ENCODE measurements at regions not wholly inside any gene's neighbourhood (a gene's known extent, or its start where the extent isn't known, plus 50 kb on each side); places are given as distances from the start of the nearest gene placed in this dataset.

DNA sequence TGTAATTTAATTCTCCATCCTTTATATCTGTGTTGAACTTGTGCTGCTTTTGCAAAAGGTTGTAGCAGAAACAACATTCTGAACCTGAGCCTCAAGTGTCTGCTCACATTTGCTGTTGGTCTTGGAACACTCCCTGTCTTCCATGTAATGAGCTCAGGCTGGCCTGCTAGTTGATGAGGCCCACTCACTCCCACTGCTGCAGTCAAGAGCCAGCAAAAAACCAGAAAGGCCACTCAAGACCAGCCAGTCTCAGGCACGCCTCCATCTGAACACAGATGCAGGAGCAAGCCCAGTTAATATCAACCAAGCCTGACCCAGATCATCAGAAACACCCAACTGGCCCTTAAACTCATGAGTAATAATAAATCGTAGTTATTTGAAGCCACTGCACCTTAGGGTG, 342.2 kb upstream of the NFIA start:
- TF ChIP-seq ZFP3 (tag by site-specific recombination; IDR thresholded peaks at IDR 0.05; ENCODE audit: low read depth) (no peak), ZNF76 (tag by site-specific recombination; IDR thresholded peaks at IDR 0.05; ENCODE audit: borderline replicate concordance, low read depth) (no peak), YY1 (tag by site-specific recombination; IDR thresholded peaks at IDR 0.05) (no peak), ZNF140 (tag by site-specific recombination; IDR thresholded peaks at IDR 0.05) (no peak), SCRT1 (tag by site-specific recombination; IDR thresholded peaks at IDR 0.05; ENCODE audit: borderline replicate concordance) (no peak), KLF1 (tag by site-specific recombination; IDR thresholded peaks at IDR 0.05) (no peak), ZNF24 (tag by site-specific recombination; IDR thresholded peaks at IDR 0.05) (no peak), ZNF311 (tag by site-specific recombination; IDR thresholded peaks at IDR 0.05; ENCODE audit: borderline replicate concordance) (no peak), ZNF629 (tag by site-specific recombination; IDR thresholded peaks at IDR 0.05) (no peak), REST (tag by site-specific recombination; IDR thresholded peaks at IDR 0.05) (no peak), ZNF274 (IDR thresholded peaks at IDR 0.05; ENCODE audit: low read length) (no peak), ZNF274 (tag by site-specific recombination; IDR thresholded peaks at IDR 0.05; ENCODE audit: borderline replicate concordance) (no peak), ZBTB1 (tag by site-specific recombination; IDR thresholded peaks at IDR 0.05) (no peak)
- TF ChIP-seq, protein P1, sequence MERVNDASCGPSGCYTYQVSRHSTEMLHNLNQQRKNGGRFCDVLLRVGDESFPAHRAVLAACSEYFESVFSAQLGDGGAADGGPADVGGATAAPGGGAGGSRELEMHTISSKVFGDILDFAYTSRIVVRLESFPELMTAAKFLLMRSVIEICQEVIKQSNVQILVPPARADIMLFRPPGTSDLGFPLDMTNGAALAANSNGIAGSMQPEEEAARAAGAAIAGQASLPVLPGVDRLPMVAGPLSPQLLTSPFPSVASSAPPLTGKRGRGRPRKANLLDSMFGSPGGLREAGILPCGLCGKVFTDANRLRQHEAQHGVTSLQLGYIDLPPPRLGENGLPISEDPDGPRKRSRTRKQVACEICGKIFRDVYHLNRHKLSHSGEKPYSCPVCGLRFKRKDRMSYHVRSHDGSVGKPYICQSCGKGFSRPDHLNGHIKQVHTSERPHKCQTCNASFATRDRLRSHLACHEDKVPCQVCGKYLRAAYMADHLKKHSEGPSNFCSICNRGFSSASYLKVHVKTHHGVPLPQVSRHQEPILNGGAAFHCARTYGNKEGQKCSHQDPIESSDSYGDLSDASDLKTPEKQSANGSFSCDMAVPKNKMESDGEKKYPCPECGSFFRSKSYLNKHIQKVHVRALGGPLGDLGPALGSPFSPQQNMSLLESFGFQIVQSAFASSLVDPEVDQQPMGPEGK (tag by site-specific recombination; IDR thresholded peaks at IDR 0.05), result no peak
- TF ChIP-seq, protein P2, sequence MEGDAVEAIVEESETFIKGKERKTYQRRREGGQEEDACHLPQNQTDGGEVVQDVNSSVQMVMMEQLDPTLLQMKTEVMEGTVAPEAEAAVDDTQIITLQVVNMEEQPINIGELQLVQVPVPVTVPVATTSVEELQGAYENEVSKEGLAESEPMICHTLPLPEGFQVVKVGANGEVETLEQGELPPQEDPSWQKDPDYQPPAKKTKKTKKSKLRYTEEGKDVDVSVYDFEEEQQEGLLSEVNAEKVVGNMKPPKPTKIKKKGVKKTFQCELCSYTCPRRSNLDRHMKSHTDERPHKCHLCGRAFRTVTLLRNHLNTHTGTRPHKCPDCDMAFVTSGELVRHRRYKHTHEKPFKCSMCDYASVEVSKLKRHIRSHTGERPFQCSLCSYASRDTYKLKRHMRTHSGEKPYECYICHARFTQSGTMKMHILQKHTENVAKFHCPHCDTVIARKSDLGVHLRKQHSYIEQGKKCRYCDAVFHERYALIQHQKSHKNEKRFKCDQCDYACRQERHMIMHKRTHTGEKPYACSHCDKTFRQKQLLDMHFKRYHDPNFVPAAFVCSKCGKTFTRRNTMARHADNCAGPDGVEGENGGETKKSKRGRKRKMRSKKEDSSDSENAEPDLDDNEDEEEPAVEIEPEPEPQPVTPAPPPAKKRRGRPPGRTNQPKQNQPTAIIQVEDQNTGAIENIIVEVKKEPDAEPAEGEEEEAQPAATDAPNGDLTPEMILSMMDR (tag by site-specific recombination; IDR thresholded peaks at IDR 0.05), result no peak

Measured in HEK293 (cell line).